Body of pancreas (tissue), 4 donors: ENCODE measurements at regions not wholly inside any gene's neighbourhood (a gene's known extent, or its start where the extent isn't known, plus 50 kb on each side); places are given as distances from the start of the nearest gene placed in this dataset.

ENCODE experiments used
- ATAC-seq: fragments of 150-250 bp; one replicate; pipeline ENCODE4 v1.9.1; 2016
- DNase-seq, 4 donors: peaks; one replicate each; pipeline ENCODE4 v3.0.0-alpha.2; 2019
- H3K27ac ChIP-seq, 4 donors: fragments of 200-600 bp; sonication (generic); 1 replicate in 3 of 4; 2 replicates in 1 of 4; pipeline versions ENCODE4 v1.5.1 to v1.6.1; 2016 to 2019; ENCODE audit warnings: mild to moderate bottlenecking in 1 of 4, mixed read lengths in 1 of 4, moderate library complexity in 1 of 4
- H3K27me3 ChIP-seq, 2 donors: fragments of 200-600 bp; sonication (generic); one replicate each; pipeline ENCODE4 v1.6.0; 2016; ENCODE audit warnings: mild to moderate bottlenecking in 1 of 2
- H3K36me3 ChIP-seq, 2 donors: fragments of 200-600 bp; sonication (generic); replicated peaks in 1 of 2; 2 replicates each; pipeline ENCODE4 v1.5.1; 2016; ENCODE audit warnings: low read depth in 2 of 2; ENCODE audit not compliant: insufficient read depth in 1 of 2
- H3K4me1 ChIP-seq: fragments of 200-600 bp; sonication (generic); one replicate; pipeline ENCODE4 v1.6.0; 2016
- H3K4me3 ChIP-seq, 2 donors: fragments of 200-600 bp; sonication (generic); 1 replicate in 1 of 2; 2 replicates in 1 of 2; pipeline ENCODE4 v1.5.1; 2016 to 2019
- H3K9me3 ChIP-seq, 3 donors: fragments of 200-600 bp; sonication (generic); 1 replicate in 2 of 3; 2 replicates in 1 of 3; pipeline ENCODE4 v1.5.1; 2016
- POLR2A ChIP-seq, 3 donors: fragments of 450-650 bp; IDR thresholded peaks; one replicate each; pipeline ENCODE4 v1.6.1; 2016; ENCODE audit warnings: antibody characterized with exemption in 3 of 3, mild to moderate bottlenecking in 2 of 3
- WGBS, 2 donors: methylation state at CpG; one replicate each; pipeline ENCODE4 v1.1.5; 2017; 5-methylcytosine and 5-hydroxymethylcytosine counted together
- intact Hi-C: fragments of 100-400 bp; cut with DNase I; formaldehyde crosslinking; loops from one replicate; pipeline ENCODE4 v1.15.1; 2023
- TF ChIP-seq, protein P1 (sequence below), 7 experiments: fragments of 450-650 bp in 4 of 7; fragments of 200-600 bp in 3 of 7; sonication (generic) in 3 of 7; IDR thresholded peaks; one replicate each; pipeline ENCODE4 v1.5.1; 2016 to 2019; ENCODE audit warnings: antibody characterized with exemption in 7 of 7

DNA sequence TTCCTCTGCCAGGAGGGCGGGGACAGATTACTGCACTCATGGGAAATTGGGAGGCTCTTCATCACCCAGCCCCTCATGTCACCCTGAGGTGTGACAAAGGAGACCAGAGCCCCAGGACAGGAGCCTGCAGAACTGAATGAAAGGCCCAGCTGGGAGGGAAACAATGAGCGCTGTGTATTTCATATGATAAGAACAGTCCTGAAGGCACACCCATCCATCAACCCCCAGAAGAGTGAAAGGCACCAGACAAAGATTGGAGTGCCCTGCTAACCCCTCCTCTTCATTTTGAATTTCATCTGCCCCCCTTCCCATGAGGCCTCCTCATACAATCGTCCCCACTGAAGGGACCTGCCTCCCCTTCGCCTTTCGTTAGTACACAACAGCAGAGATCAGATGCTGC is 160.0 kb upstream of the PRICKLE2 start:
- no peak for TF ChIP-seq POLR2A (IDR thresholded peaks at IDR 0.05)
- TF ChIP-seq, protein P1, sequence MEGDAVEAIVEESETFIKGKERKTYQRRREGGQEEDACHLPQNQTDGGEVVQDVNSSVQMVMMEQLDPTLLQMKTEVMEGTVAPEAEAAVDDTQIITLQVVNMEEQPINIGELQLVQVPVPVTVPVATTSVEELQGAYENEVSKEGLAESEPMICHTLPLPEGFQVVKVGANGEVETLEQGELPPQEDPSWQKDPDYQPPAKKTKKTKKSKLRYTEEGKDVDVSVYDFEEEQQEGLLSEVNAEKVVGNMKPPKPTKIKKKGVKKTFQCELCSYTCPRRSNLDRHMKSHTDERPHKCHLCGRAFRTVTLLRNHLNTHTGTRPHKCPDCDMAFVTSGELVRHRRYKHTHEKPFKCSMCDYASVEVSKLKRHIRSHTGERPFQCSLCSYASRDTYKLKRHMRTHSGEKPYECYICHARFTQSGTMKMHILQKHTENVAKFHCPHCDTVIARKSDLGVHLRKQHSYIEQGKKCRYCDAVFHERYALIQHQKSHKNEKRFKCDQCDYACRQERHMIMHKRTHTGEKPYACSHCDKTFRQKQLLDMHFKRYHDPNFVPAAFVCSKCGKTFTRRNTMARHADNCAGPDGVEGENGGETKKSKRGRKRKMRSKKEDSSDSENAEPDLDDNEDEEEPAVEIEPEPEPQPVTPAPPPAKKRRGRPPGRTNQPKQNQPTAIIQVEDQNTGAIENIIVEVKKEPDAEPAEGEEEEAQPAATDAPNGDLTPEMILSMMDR (IDR thresholded peaks at IDR 0.05): no peak
- ATAC-seq (no peak), DNase-seq (no peak)
- Histone ChIP-seq H3K9me3 (peaks cover 0 to 4% (median 0%) of the 10 kb centered on the region in 3 donors), H3K4me1 (no peaks in the 10 kb centered on the region), H3K27ac (no peak overlapping the region), H3K27me3 (no peaks in the 10 kb centered on the region), H3K4me3 (no peak overlapping the region), H3K36me3 (no peaks in the 10 kb centered on the region)
- intact Hi-C loops: no loop called here
- 87 to 91% methylated on average over 5 of the region's 5 CpGs for WGBS, 2 donors

DNA sequence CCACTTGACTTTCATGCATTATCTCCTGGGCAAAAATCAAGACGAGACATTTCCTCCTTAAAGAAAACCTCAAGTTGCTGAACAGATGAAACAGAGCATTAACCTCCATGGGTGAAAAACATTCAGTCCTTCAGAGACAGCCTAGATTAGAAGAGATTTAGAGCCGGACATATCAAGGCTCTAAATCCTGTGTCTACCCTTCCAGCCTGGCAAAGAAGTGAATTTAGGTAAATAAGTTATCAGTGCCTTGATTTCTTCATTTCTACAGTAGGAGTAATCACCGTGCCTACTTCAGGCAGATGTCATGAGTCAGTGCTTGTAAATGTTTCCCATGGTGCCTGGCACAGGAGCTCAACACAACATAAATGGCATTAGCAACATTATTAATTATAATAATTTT is 159.3 kb upstream of the PRICKLE2 start:
- WGBS, 2 donors: 74 to 84% methylated on average over 3 of the region's 3 CpGs
- Histone ChIP-seq H3K9me3 (peaks cover 0 to 4% (median 0%) of the 10 kb centered on the region in 3 donors), H3K27me3 (no peaks in the 10 kb centered on the region), H3K36me3 (no peaks in the 10 kb centered on the region), H3K27ac (no peak overlapping the region), H3K4me1 (no peaks in the 10 kb centered on the region), H3K4me3 (no peak overlapping the region)
- DNase-seq (no peak), ATAC-seq (no peak)
- intact Hi-C loops: no loop called here
- no peak for TF ChIP-seq POLR2A (IDR thresholded peaks at IDR 0.05)
- TF ChIP-seq, protein P1 (IDR thresholded peaks at IDR 0.05): no peak

DNA sequence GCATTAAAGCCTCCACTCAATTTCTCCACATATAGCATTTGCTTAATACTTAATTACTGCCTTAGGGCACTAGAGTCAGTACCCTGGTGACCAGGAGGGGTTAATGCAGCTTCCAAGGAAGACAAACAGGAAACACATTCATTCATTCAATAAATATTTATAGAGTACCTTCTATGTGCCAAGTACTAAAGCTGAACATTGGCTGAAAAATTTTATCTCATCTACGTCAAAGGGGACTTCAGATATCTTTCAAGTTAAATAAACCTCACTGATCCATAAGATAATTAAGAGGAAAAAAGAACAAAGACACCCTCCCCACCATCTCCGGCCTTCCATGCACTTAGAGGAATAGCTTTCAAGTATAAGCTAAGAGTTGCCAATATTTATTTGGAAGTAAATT is 156.9 kb upstream of the PRICKLE2 start:
- ATAC-seq (no peak), DNase-seq (no peak)
- WGBS, 2 donors: 35 to 64% methylated on average over 2 of the region's 2 CpGs
- Histone ChIP-seq H3K27me3 (no peaks in the 10 kb centered on the region), H3K36me3 (no peaks in the 10 kb centered on the region), H3K9me3 (peaks cover 0 to 4% (median 0%) of the 10 kb centered on the region in 3 donors), H3K4me1 (no peaks in the 10 kb centered on the region), H3K4me3 (no peak overlapping the region), H3K27ac (no peak overlapping the region)
- TF ChIP-seq POLR2A (IDR thresholded peaks at IDR 0.05): no peak
- TF ChIP-seq, protein P1 (IDR thresholded peaks at IDR 0.05): no peak
- intact Hi-C loops: no loop called here

DNA sequence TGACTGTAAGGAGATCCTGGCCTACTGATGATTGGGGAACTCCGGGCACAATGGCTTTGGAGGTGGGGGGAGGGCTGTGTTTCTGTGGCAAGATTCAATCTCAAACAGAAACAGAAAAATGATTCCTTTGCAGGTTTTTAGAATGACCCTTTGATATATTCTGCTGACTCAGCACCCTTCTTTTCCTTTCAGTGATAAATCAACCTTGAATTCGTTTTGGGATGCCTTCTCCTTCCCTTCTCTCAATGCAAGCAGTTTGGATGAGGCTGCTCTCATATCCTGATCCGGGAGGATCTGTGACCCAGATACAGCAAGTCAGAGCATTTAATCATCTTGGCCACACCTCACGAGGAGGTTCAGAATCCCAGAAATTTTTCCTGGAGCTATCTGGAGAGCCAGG is 156.1 kb upstream of the PRICKLE2 start:
- 75 to 76% methylated on average over 4 of the region's 4 CpGs for WGBS, 2 donors
- intact Hi-C loops: no loop called here
- DNase-seq: no peak
- Histone ChIP-seq H3K27me3 (no peaks in the 10 kb centered on the region), H3K9me3 (peaks cover 0 to 4% (median 0%) of the 10 kb centered on the region in 3 donors), H3K4me3 (no peak overlapping the region), H3K27ac (no peak overlapping the region), H3K36me3 (no peaks in the 10 kb centered on the region), H3K4me1 (no peaks in the 10 kb centered on the region)
- no peak for ATAC-seq
- no peak for TF ChIP-seq POLR2A (IDR thresholded peaks at IDR 0.05)
- TF ChIP-seq, protein P1 (IDR thresholded peaks at IDR 0.05): no peak

DNA sequence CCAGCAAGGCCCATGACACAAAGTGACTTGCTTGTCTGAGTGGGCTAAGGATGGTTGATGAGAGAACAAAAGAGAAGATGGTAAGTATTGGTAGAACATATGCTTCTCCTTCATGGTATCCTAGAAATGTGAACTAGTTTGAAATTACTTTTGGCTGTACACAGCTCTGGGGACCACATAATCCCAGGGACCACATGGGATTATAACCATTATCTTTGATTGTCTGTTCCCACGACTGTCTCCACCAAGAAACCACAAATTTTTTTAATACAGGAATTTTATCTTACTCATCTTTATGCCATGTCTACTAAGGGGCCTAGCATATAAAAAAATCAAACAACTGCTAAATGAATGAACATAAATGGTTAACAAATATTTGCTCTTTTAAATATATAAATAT is 155.3 kb upstream of the PRICKLE2 start:
- ATAC-seq (no peak), DNase-seq (no peak)
- Histone ChIP-seq H3K27ac (no peak overlapping the region), H3K9me3 (peaks cover 0 to 9% (median 0%) of the 10 kb centered on the region in 3 donors), H3K4me3 (no peak overlapping the region), H3K36me3 (no peaks in the 10 kb centered on the region), H3K4me1 (no peaks in the 10 kb centered on the region), H3K27me3 (no peaks in the 10 kb centered on the region)
- TF ChIP-seq, protein P1 (IDR thresholded peaks at IDR 0.05): no peak
- TF ChIP-seq POLR2A (IDR thresholded peaks at IDR 0.05): no peak
- WGBS, 2 donors: 72 to 86% methylated on average over 1 of the region's 1 CpG
- intact Hi-C loops: no loop called here
